SK-N-SH (cell line): ENCODE measurements at regions not wholly inside any gene's neighbourhood (a gene's known extent, or its start where the extent isn't known, plus 50 kb on each side); places are given as distances from the start of the nearest gene placed in this dataset.

Source experiments
- CTCF ChIA-PET: fragments of 300-600, 350-600 bp; formaldehyde crosslinking; extraction: SDS; loops from one replicate; lab custom pipeline; 2021; lab: Yijun Ruan, JAX
- POLR2A ChIA-PET: fragments of 350-600 bp; sonication (Branson Sonifier 250); formaldehyde crosslinking; extraction: SDS; loops from one replicate; lab custom pipeline; 2020; ENCODE audit warnings: antibody characterized with exemption, inconsistent platforms; lab: Yijun Ruan, JAX
- DNase-seq: peaks from one replicate; pipeline ENCODE4 v3.0.0; 2012
- H2AFZ ChIP-seq: fragments of 200-600 bp; sonication (generic); 2 replicates; pipeline ENCODE4 v1.8.1; 2016; ENCODE audit warnings: antibody characterized with exemption, mild to moderate bottlenecking, low read depth
- H3F3A ChIP-seq: fragments of 200-600 bp; sonication (generic); replicated peaks from 2 replicates; pipeline ENCODE3; 2016; ENCODE audit warnings: antibody characterized with exemption, mild to moderate bottlenecking; ENCODE audit not compliant: insufficient read depth
- H3K27ac ChIP-seq, 2 experiments: fragments of 200-500 bp in 1 of 2; fragments of 200-600 bp in 1 of 2; sonication (Bioruptor generic) in 1 of 2; sonication (generic), shearing (Covaris generic) in 1 of 2; 2 replicates each; pipeline versions ENCODE4 v1.5.1 to v1.6.1; 2014 to 2016; ENCODE audit warnings: low read depth in 2 of 2, inconsistent platforms in 1 of 2, low read length in 1 of 2, mild to moderate bottlenecking in 1 of 2, mixed read lengths in 1 of 2
- H3K27me3 ChIP-seq: fragments of 200-600 bp; sonication (generic), shearing (Covaris generic); 2 replicates; pipeline ENCODE4 v1.6.1; 2016; ENCODE audit warnings: mixed run types; ENCODE audit not compliant: insufficient read depth
- H3K36me3 ChIP-seq, 2 experiments: fragments of 200-500 bp in 1 of 2; fragments of 200-600 bp in 1 of 2; sonication (Bioruptor generic) in 1 of 2; sonication (generic) in 1 of 2; replicated peaks in 1 of 2; 2 replicates each; pipeline versions ENCODE3 to v1.5.1; 2014 to 2016; ENCODE audit warnings: low read length in 1 of 2, mild to moderate bottlenecking in 1 of 2; ENCODE audit not compliant: insufficient read depth in 2 of 2, control insufficient read depth in 1 of 2
- H3K4me1 ChIP-seq, 2 experiments: fragments of 200-500 bp in 1 of 2; fragments of 200-600 bp in 1 of 2; sonication (Bioruptor generic) in 1 of 2; sonication (generic), shearing (Covaris generic) in 1 of 2; 2 replicates each; pipeline versions ENCODE4 v1.5.1 to v1.6.1; 2014 to 2016; ENCODE audit warnings: low read depth in 1 of 2, low read length in 1 of 2, mixed run types in 1 of 2; ENCODE audit not compliant: insufficient read depth in 2 of 2, control insufficient read depth in 1 of 2
- H3K4me2 ChIP-seq: fragments of 200-600 bp; sonication (generic), shearing (Covaris generic); 2 replicates; pipeline ENCODE4 v1.6.1; 2017; ENCODE audit warnings: mixed run types
- H3K4me3 ChIP-seq, 2 experiments: fragments of 200-500 bp in 1 of 2; fragments of 200-600 bp in 1 of 2; sonication (Bioruptor generic) in 1 of 2; sonication (generic), shearing (Covaris generic) in 1 of 2; 2 replicates each; pipeline versions ENCODE4 v1.5.1 to v1.8.1; 2014 to 2016; ENCODE audit warnings: low read depth in 2 of 2, inconsistent platforms in 1 of 2, low read length in 1 of 2, mild to moderate bottlenecking in 1 of 2, mixed read lengths in 1 of 2, moderate library complexity in 1 of 2
- H3K79me2 ChIP-seq: fragments of 200-600 bp; sonication (generic); 2 replicates; pipeline ENCODE4 v1.8.1; 2017; ENCODE audit warnings: mild to moderate bottlenecking; ENCODE audit not compliant: insufficient read depth
- H3K9ac ChIP-seq: fragments of 200-600 bp; sonication (generic); 2 replicates; pipeline ENCODE4 v1.6.1; 2017; ENCODE audit warnings: mixed run types
- H3K9me2 ChIP-seq: fragments of 200-600 bp; sonication (generic); 2 replicates; pipeline ENCODE4 v1.6.1; 2017; ENCODE audit warnings: mixed run types
- H3K9me3 ChIP-seq: fragments of 200-600 bp; sonication (generic); 2 replicates; pipeline ENCODE4 v1.6.1; 2017; ENCODE audit warnings: mixed run types, mild to moderate bottlenecking, moderate library complexity
- H4K20me1 ChIP-seq: fragments of 200-600 bp; sonication (generic); 2 replicates; pipeline ENCODE4 v1.6.1; 2017; ENCODE audit warnings: mild to moderate bottlenecking, mixed run types; ENCODE audit not compliant: insufficient read depth
- CTCF ChIP-seq: fragments of 200-600 bp; sonication (generic); IDR thresholded peaks from 2 replicates; pipeline ENCODE4 v1.6.1; 2017; ENCODE audit warnings: antibody characterized with exemption, mild to moderate bottlenecking, moderate library complexity
- EP300 ChIP-seq, 2 experiments: IDR thresholded peaks; 2 replicates each; pipeline versions ENCODE4 v1.4.0 to v1.6.1; 2012; ENCODE audit warnings: borderline replicate concordance in 1 of 2, low read depth in 1 of 2, low read length in 1 of 2
- EZH2phosphoT487 ChIP-seq: fragments of 200-600 bp; sonication (generic); IDR thresholded peaks from 2 replicates; pipeline ENCODE4 v1.6.1; 2017; ENCODE audit warnings: low read depth, mixed run types, mild to moderate bottlenecking, antibody characterized with exemption, moderate library complexity, borderline replicate concordance
- FOSL2 ChIP-seq: IDR thresholded peaks from 2 replicates; pipeline ENCODE4 v1.4.0; 2012; ENCODE audit warnings: low read depth, mild to moderate bottlenecking, moderate library complexity, borderline replicate concordance
- FOXJ3 ChIP-seq: sonication (generic); formaldehyde crosslinking; IDR thresholded peaks from 2 replicates; pipeline ENCODE4 v1.5.1; 2020; ENCODE audit warnings: mild to moderate bottlenecking, missing genetic modification reagents
- GATA2 ChIP-seq: sonication (generic); formaldehyde crosslinking; IDR thresholded peaks from 2 replicates; pipeline ENCODE4 v1.5.0; 2020; ENCODE audit warnings: mild to moderate bottlenecking, missing genetic modification reagents
- MEF2A ChIP-seq: IDR thresholded peaks from 2 replicates; pipeline ENCODE4 v1.4.0; 2012; ENCODE audit warnings: low read depth, borderline replicate concordance
- MXI1 ChIP-seq: IDR thresholded peaks from 2 replicates; pipeline ENCODE4 v1.6.1; 2012; ENCODE audit warnings: mild to moderate bottlenecking, low read depth, low read length, improper control_type of control experiment
- NFIC ChIP-seq: IDR thresholded peaks from 2 replicates; pipeline ENCODE4 v1.4.0; 2012; ENCODE audit warnings: borderline replicate concordance
- PBX3 ChIP-seq: IDR thresholded peaks from 2 replicates; pipeline ENCODE4; 2012
- REST ChIP-seq: IDR thresholded peaks from 2 replicates; pipeline ENCODE4 v1.6.1; 2012; ENCODE audit warnings: mild to moderate bottlenecking, low read depth, low read length, moderate library complexity
- RXRA ChIP-seq: IDR thresholded peaks from 2 replicates; pipeline ENCODE4 v1.4.0; 2012; ENCODE audit warnings: low read depth, mild to moderate bottlenecking, borderline replicate concordance
- SMC3 ChIP-seq: IDR thresholded peaks from 2 replicates; pipeline ENCODE4 v1.6.1; 2012; ENCODE audit warnings: low read depth, low read length, improper control_type of control experiment
- TAF1 ChIP-seq: IDR thresholded peaks from 2 replicates; pipeline ENCODE4 v1.6.1; 2012; ENCODE audit warnings: low read depth, mild to moderate bottlenecking, low read length, moderate library complexity, borderline replicate concordance
- TEAD4 ChIP-seq: IDR thresholded peaks from 2 replicates; pipeline ENCODE4 v1.4.0; 2012; ENCODE audit warnings: mild to moderate bottlenecking, borderline replicate concordance; ENCODE audit not compliant: insufficient read depth
- USF1 ChIP-seq: IDR thresholded peaks from 2 replicates; pipeline ENCODE4 v1.4.0; 2012; ENCODE audit warnings: low read depth, borderline replicate concordance
- USF2 ChIP-seq: fragments of 150-350 bp; IDR thresholded peaks from 2 replicates; pipeline ENCODE4 v1.6.1; 2017; ENCODE audit warnings: antibody characterized with exemption, low read length, low read depth, borderline replicate concordance
- WGBS: methylation state at CpG from one replicate; pipeline ENCODE4 v1.1.6; 2017; ENCODE audit warnings: low lambda C conversion rate; 5-methylcytosine and 5-hydroxymethylcytosine counted together

- TF ChIP-seq USF1 (no peak), TEAD4 (no peak), CTCF (no peak), SMC3 (no peak), EZH2phosphoT487 (no peak), USF2 (no peak)
Observed at GRCh38 chr20:52817981-52818380, 154.2 kb upstream of the TSHZ2 start (continued).

- H3F3A ChIP-seq: no peaks in the 10 kb centered on the region
- ChIA-PET CTCF (no interaction called here), POLR2A (no interaction called here)
- H3K27ac ChIP-seq: no peak overlapping the region
- DNase-seq: no peak
- H3K9me2 ChIP-seq: no peaks in the 10 kb centered on the region
- 3% methylated on average over 1 of the region's 1 CpG for WGBS
- no peaks in the 10 kb centered on the region for H3K36me3 ChIP-seq
- H3K27me3 ChIP-seq: no peaks in the 10 kb centered on the region
- no peak overlapping the region for H3K4me2 ChIP-seq
- no peaks in the 10 kb centered on the region for H3K9me3 ChIP-seq
- H4K20me1 ChIP-seq: no peaks in the 10 kb centered on the region
- no peak overlapping the region for H3K9ac ChIP-seq
- H3K79me2 ChIP-seq: no peaks in the 10 kb centered on the region
- H2AFZ ChIP-seq: no peak overlapping the region
- no peaks in the 10 kb centered on the region for H3K4me1 ChIP-seq
- no peak overlapping the region for H3K4me3 ChIP-seq
- TF ChIP-seq REST (no peak), USF1 (no peak), FOSL2 (no peak), GATA2 (no peak), NFIC (no peak), EZH2phosphoT487 (no peak), CTCF (no peak), FOXJ3 (CRISPR knock-in tag) (no peak), RXRA (no peak), USF2 (no peak), EP300 (IDR thresholded peaks at IDR 0.05; ENCODE audit: borderline replicate concordance in 1 of 2, low read depth in 1 of 2, low read length in 1 of 2) (no peak), MEF2A (no peak), TAF1 (no peak), MXI1 (no peak), PBX3 (no peak)
Observed at GRCh38 chr20:52817511-52817910, 154.6 kb upstream of the TSHZ2 start.
